Liver (tissue), 3 donors: ENCODE measurements at regions not wholly inside any gene's neighbourhood (a gene's known extent, or its start where the extent isn't known, plus 50 kb on each side); places are given as distances from the start of the nearest gene placed in this dataset.

Source experiments
- ATF3 ChIP-seq: IDR thresholded peaks from 2 replicates; pipeline ENCODE4 v1.6.1; 2016; ENCODE audit warnings: antibody characterized with exemption
- EGR1 ChIP-seq, 2 donors: IDR thresholded peaks; 2 replicates each; pipeline ENCODE4 v1.6.1; 2016 to 2018; ENCODE audit warnings: antibody characterized with exemption in 2 of 2, low read depth in 2 of 2
- JUND ChIP-seq, 2 donors: IDR thresholded peaks; 2 replicates each; pipeline ENCODE4 v1.6.1; 2016; ENCODE audit warnings: antibody characterized with exemption in 2 of 2
- MAX ChIP-seq: IDR thresholded peaks from 2 replicates; pipeline ENCODE4 v1.6.1; 2016; ENCODE audit warnings: antibody characterized with exemption
- RXRA ChIP-seq, 2 donors: IDR thresholded peaks; 2 replicates each; pipeline ENCODE4 v1.6.1; 2017 to 2018; ENCODE audit warnings: antibody characterized with exemption in 2 of 2, mild to moderate bottlenecking in 1 of 2
- SP1 ChIP-seq: IDR thresholded peaks from 2 replicates; pipeline ENCODE4 v1.6.1; 2018; ENCODE audit warnings: antibody characterized with exemption, mild to moderate bottlenecking
- YY1 ChIP-seq: IDR thresholded peaks from 2 replicates; pipeline ENCODE4 v1.6.1; 2016; ENCODE audit warnings: antibody characterized with exemption, mild to moderate bottlenecking
- ZBTB33 ChIP-seq: IDR thresholded peaks from 2 replicates; pipeline ENCODE4 v1.6.1; 2016; ENCODE audit warnings: antibody characterized with exemption
- TF ChIP-seq, protein P1 (sequence below): fragments of 150-350 bp; IDR thresholded peaks from 2 replicates; pipeline ENCODE4 v1.5.1; 2017; ENCODE audit warnings: improper control_type of control experiment, low read depth, low read length; ENCODE audit not compliant: missing input control
- donor health status: healthy.
- donor health status: healthy.

DNA sequence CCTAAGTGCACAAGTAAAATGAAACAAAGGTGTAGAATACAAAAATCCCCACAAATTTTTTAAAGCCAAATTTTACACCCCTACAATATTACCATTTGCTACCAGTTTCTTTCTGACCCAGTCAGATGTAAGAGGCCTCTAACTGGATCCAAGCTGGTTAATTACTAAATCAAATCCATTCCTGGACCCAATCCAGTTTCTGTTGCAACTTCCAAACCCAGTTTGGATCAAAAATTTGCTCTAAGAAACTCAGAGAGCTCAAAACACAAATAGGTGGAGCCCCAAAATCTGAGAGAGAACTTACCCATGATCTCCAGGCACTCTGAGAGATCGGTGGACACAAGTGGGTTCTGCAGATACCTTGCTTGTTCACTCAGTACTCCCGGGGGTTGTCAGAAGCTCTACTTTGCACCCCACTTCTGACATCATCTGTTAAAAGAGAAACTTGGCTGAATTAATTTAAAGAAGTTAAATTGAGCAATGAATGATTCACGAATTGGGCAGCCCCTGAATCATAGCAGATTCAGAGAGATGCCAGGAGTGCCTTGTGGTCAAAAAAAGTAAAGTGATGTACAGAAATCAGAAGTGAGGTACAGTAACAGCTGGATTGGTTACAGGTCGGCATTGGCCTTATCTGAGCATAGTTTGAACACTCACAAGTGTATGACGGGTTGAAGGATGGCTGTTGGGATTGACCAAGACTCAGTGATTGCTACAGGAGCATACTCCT, 448.0 kb downstream of the KCNT2 start:
- TF ChIP-seq, protein P1, sequence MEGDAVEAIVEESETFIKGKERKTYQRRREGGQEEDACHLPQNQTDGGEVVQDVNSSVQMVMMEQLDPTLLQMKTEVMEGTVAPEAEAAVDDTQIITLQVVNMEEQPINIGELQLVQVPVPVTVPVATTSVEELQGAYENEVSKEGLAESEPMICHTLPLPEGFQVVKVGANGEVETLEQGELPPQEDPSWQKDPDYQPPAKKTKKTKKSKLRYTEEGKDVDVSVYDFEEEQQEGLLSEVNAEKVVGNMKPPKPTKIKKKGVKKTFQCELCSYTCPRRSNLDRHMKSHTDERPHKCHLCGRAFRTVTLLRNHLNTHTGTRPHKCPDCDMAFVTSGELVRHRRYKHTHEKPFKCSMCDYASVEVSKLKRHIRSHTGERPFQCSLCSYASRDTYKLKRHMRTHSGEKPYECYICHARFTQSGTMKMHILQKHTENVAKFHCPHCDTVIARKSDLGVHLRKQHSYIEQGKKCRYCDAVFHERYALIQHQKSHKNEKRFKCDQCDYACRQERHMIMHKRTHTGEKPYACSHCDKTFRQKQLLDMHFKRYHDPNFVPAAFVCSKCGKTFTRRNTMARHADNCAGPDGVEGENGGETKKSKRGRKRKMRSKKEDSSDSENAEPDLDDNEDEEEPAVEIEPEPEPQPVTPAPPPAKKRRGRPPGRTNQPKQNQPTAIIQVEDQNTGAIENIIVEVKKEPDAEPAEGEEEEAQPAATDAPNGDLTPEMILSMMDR, result no peak
- TF ChIP-seq ATF3 (no peak), EGR1 (IDR thresholded peaks at IDR 0.05; ENCODE audit: low read depth in 2 of 2) (no peak), YY1 (no peak), ZBTB33 (no peak), SP1 (no peak), MAX (no peak), RXRA (IDR thresholded peaks at IDR 0.05) (no peak), JUND (IDR thresholded peaks at IDR 0.05) (no peak)
